ENCODE measurements at regions not wholly inside any gene's neighbourhood (a gene's known extent, or its start where the extent isn't known, plus 50 kb on each side); places are given as distances from the start of the nearest gene placed in this dataset.

GRCh38 chr13:65710514-65710913 lies 1519.6 kb downstream of the PCDH9 start:
- Histone ChIP-seq H3K9ac (ENCODE audit: low read length) (no peak overlapping the region), H2AFZ (ENCODE audit: low read length) (no peak overlapping the region)
- TF ChIP-seq EZH2 (optimal IDR thresholded peaks at IDR 0.05; ENCODE audit: low read depth, low read length) (no peak), CTCF (IDR thresholded peaks at IDR 0.05; ENCODE audit: low read length) (no peak), EZH2phosphoT487 (IDR thresholded peaks at IDR 0.05; ENCODE audit: low read length) (no peak)

GRCh38 chr13:65697843-65698242 lies 1532.3 kb downstream of the PCDH9 start:
- no peak overlapping the region for H3K27ac ChIP-seq (ENCODE audit: low read length)
- no peaks in the 10 kb centered on the region for H4K20me1 ChIP-seq (ENCODE audit: insufficient read depth, low read length)
- H3K36me3 ChIP-seq (replicated peaks; ENCODE audit: insufficient read depth, low read length) = no peaks in the 10 kb centered on the region
- no peaks in the 10 kb centered on the region for H3K79me2 ChIP-seq (ENCODE audit: low read length)
- H3K9me2 ChIP-seq (replicated peaks; ENCODE audit: insufficient read depth, low read length) = no peaks in the 10 kb centered on the region
- DNase-seq = no peak
- TF ChIP-seq CTCF (IDR thresholded peaks at IDR 0.05; ENCODE audit: low read length) (no peak), EZH2 (optimal IDR thresholded peaks at IDR 0.05; ENCODE audit: low read depth, low read length) (no peak), EZH2phosphoT487 (IDR thresholded peaks at IDR 0.05; ENCODE audit: low read length) (no peak)
- H3K4me1 ChIP-seq (ENCODE audit: low read length) = no peaks in the 10 kb centered on the region
- no peak overlapping the region for H2AFZ ChIP-seq (ENCODE audit: low read length)
- H3F3A ChIP-seq (ENCODE audit: insufficient read depth, low read length) = no peaks in the 10 kb centered on the region
- no peak overlapping the region for H3K4me2 ChIP-seq (ENCODE audit: low read depth, low read length)
- H3K9ac ChIP-seq (ENCODE audit: low read length) = no peak overlapping the region
- H3K4me3 ChIP-seq (ENCODE audit: low read length) = no peak overlapping the region
- H3K9me3 ChIP-seq (replicated peaks; ENCODE audit: insufficient read depth, low read length) = no peaks in the 10 kb centered on the region
- no peaks in the 10 kb centered on the region for H3K27me3 ChIP-seq (replicated peaks; ENCODE audit: insufficient read depth, low read length)

More at GRCh38 chr13:65710514-65710913, 1519.6 kb downstream of the PCDH9 start:
- Histone ChIP-seq H3K27ac (ENCODE audit: low read length) (no peak overlapping the region), H3K4me1 (ENCODE audit: low read length) (no peaks in the 10 kb centered on the region), H3K9me2 (replicated peaks; ENCODE audit: insufficient read depth, low read length) (no peaks in the 10 kb centered on the region), H3K4me3 (ENCODE audit: low read length) (no peak overlapping the region), H3K36me3 (replicated peaks; ENCODE audit: insufficient read depth, low read length) (no peaks in the 10 kb centered on the region), H3K79me2 (ENCODE audit: low read length) (no peaks in the 10 kb centered on the region), H4K20me1 (ENCODE audit: insufficient read depth, low read length) (no peaks in the 10 kb centered on the region), H3K4me2 (ENCODE audit: low read depth, low read length) (no peak overlapping the region), H3K9me3 (replicated peaks; ENCODE audit: insufficient read depth, low read length) (no peaks in the 10 kb centered on the region), H3F3A (ENCODE audit: insufficient read depth, low read length) (no peaks in the 10 kb centered on the region), H3K27me3 (replicated peaks; ENCODE audit: insufficient read depth, low read length) (no peaks in the 10 kb centered on the region)
- no peak for DNase-seq

GRCh38 chr13:65679240-65679639 lies 1550.9 kb downstream of the PCDH9 start:
- TF ChIP-seq EZH2 (optimal IDR thresholded peaks at IDR 0.05; ENCODE audit: low read depth, low read length) (no peak), EZH2phosphoT487 (IDR thresholded peaks at IDR 0.05; ENCODE audit: low read length) (no peak), CTCF (IDR thresholded peaks at IDR 0.05; ENCODE audit: low read length) (no peak)
- no peaks in the 10 kb centered on the region for H3K9me3 ChIP-seq (replicated peaks; ENCODE audit: insufficient read depth, low read length)
- no peak for DNase-seq

More at GRCh38 chr13:65679240-65679639, 1550.9 kb downstream of the PCDH9 start:
- H3K79me2 ChIP-seq (ENCODE audit: low read length) = no peaks in the 10 kb centered on the region
- H3F3A ChIP-seq (ENCODE audit: insufficient read depth, low read length) = no peaks in the 10 kb centered on the region
- H3K36me3 ChIP-seq (replicated peaks; ENCODE audit: insufficient read depth, low read length) = no peaks in the 10 kb centered on the region
- H4K20me1 ChIP-seq (ENCODE audit: insufficient read depth, low read length) = no peaks in the 10 kb centered on the region
- no peak overlapping the region for H2AFZ ChIP-seq (ENCODE audit: low read length)
- no peaks in the 10 kb centered on the region for H3K9me2 ChIP-seq (replicated peaks; ENCODE audit: insufficient read depth, low read length)
- H3K4me3 ChIP-seq (ENCODE audit: low read length) = no peak overlapping the region
- H3K9ac ChIP-seq (ENCODE audit: low read length) = no peak overlapping the region
- H3K27ac ChIP-seq (ENCODE audit: low read length) = no peak overlapping the region
- H3K4me2 ChIP-seq (ENCODE audit: low read depth, low read length) = no peak overlapping the region
- H3K4me1 ChIP-seq (ENCODE audit: low read length) = no peaks in the 10 kb centered on the region
- H3K27me3 ChIP-seq (replicated peaks; ENCODE audit: insufficient read depth, low read length) = no peaks in the 10 kb centered on the region

All from MM.1S (cell line).